ENCODE measurements at regions not wholly inside any gene's neighbourhood (a gene's known extent, or its start where the extent isn't known, plus 50 kb on each side); places are given as distances from the start of the nearest gene placed in this dataset.

GRCh38 chr12:87924149-87924548 is 105.1 kb downstream of the C12orf50 start:
- DNase-seq (no peak), ATAC-seq (ENCODE audit: low read depth) (no peak)
- intact Hi-C loops (cut with micrococcal nuclease): no loop called here
- Mint-ChIP-seq H3K27me3 (no peaks in the 10 kb centered on the region), H3K4me1 (no peaks in the 10 kb centered on the region), H3K4me3 (no peak overlapping the region), H3K9me3 (ENCODE audit: insufficient read depth) (no peaks in the 10 kb centered on the region), H3K27ac (no peak overlapping the region)
- TF ChIP-seq EZH2 (IDR thresholded peaks at IDR 0.05; ENCODE audit: borderline replicate concordance, insufficient read depth, low read depth, low read length, poor library complexity, severe bottlenecking) (no peak), CTCF (IDR thresholded peaks at IDR 0.05) (no peak)
- Histone ChIP-seq H3K4me2 (replicated peaks; ENCODE audit: low read depth, low read length, poor library complexity, severe bottlenecking) (no peak overlapping the region), H2AFZ (ENCODE audit: insufficient read depth, low read depth, low read length, poor library complexity, severe bottlenecking) (no peak overlapping the region), H3K27ac (ENCODE audit: low read length in 2 of 2) (no peak overlapping the region), H4K20me1 (ENCODE audit: control insufficient read depth, insufficient read depth, low read length, poor library complexity, severe bottlenecking) (no peaks in the 10 kb centered on the region), H3K36me3 (replicated peaks in 1 of 2; ENCODE audit: control extremely low read depth in 1 of 2, control insufficient read depth in 1 of 2, extremely low read depth in 1 of 2, insufficient read depth in 2 of 2, low read length in 1 of 2) (no peaks in the 10 kb centered on the region), H3K4me1 (ENCODE audit: control insufficient read depth in 2 of 2, insufficient read depth in 2 of 2, low read length in 2 of 2) (no peaks in the 10 kb centered on the region), H3K27me3 (replicated peaks in 1 of 4; ENCODE audit: control extremely low read depth in 1 of 4, control insufficient read depth in 3 of 4, insufficient read depth in 4 of 4, low read length in 3 of 4) (no peaks in the 10 kb centered on the region), H3K4me3 (ENCODE audit: control extremely low read depth in 1 of 5, extremely low read depth in 1 of 5, insufficient read depth in 1 of 5, low read depth in 2 of 5, low read length in 4 of 5) (no peak overlapping the region), H3K9me3 (ENCODE audit: control extremely low read depth in 1 of 3, control insufficient read depth in 2 of 3, insufficient read depth in 1 of 3, low read length in 2 of 3) (no peaks in the 10 kb centered on the region), H3K9ac (ENCODE audit: low read length) (no peak overlapping the region), H3K79me2 (ENCODE audit: control insufficient read depth, insufficient read depth, low read length) (no peaks in the 10 kb centered on the region)
- ChIA-PET CTCF (no interaction called here), POLR2A (no interaction called here)

- Histone ChIP-seq H3K27ac (ENCODE audit: low read length in 2 of 2) (no peak overlapping the region), H3K79me2 (ENCODE audit: control insufficient read depth, insufficient read depth, low read length) (no peaks in the 10 kb centered on the region), H3K4me2 (replicated peaks; ENCODE audit: low read depth, low read length, poor library complexity, severe bottlenecking) (no peak overlapping the region), H3K9me3 (ENCODE audit: control extremely low read depth in 1 of 3, control insufficient read depth in 2 of 3, insufficient read depth in 1 of 3, low read length in 2 of 3) (no peaks in the 10 kb centered on the region), H3K27me3 (replicated peaks in 1 of 4; ENCODE audit: control extremely low read depth in 1 of 4, control insufficient read depth in 3 of 4, insufficient read depth in 4 of 4, low read length in 3 of 4) (no peaks in the 10 kb centered on the region), H3K9ac (ENCODE audit: low read length) (no peak overlapping the region), H3K4me1 (ENCODE audit: control insufficient read depth in 2 of 2, insufficient read depth in 2 of 2, low read length in 2 of 2) (no peaks in the 10 kb centered on the region), H3K36me3 (replicated peaks in 1 of 2; ENCODE audit: control extremely low read depth in 1 of 2, control insufficient read depth in 1 of 2, extremely low read depth in 1 of 2, insufficient read depth in 2 of 2, low read length in 1 of 2) (no peaks in the 10 kb centered on the region), H3K4me3 (ENCODE audit: control extremely low read depth in 1 of 5, extremely low read depth in 1 of 5, insufficient read depth in 1 of 5, low read depth in 2 of 5, low read length in 4 of 5) (no peak overlapping the region), H2AFZ (ENCODE audit: insufficient read depth, low read depth, low read length, poor library complexity, severe bottlenecking) (no peak overlapping the region), H4K20me1 (ENCODE audit: control insufficient read depth, insufficient read depth, low read length, poor library complexity, severe bottlenecking) (no peaks in the 10 kb centered on the region)
- Mint-ChIP-seq H3K4me1 (no peaks in the 10 kb centered on the region), H3K27me3 (no peaks in the 10 kb centered on the region), H3K27ac (no peak overlapping the region), H3K9me3 (ENCODE audit: insufficient read depth) (no peaks in the 10 kb centered on the region), H3K4me3 (no peak overlapping the region)
- CTCF ChIA-PET: no interaction called here
- no peak for TF ChIP-seq CTCF (IDR thresholded peaks at IDR 0.05)
- TF ChIP-seq EZH2 (IDR thresholded peaks at IDR 0.05; ENCODE audit: borderline replicate concordance, insufficient read depth, low read depth, low read length, poor library complexity, severe bottlenecking): no peak
- ATAC-seq (ENCODE audit: low read depth): no peak
- intact Hi-C loops (cut with micrococcal nuclease): no loop called here
- POLR2A ChIA-PET: no interaction called here
- no CpG with 5 or more reads among the region's 3 CpGs for WGBS (ENCODE audit: insufficient coverage)
- no peak for DNase-seq
These were observed 105.8 kb downstream of the C12orf50 start for GRCh38 chr12:87923361-87923760.

All from B cell (primary cell).